ENCODE measurements at regions not wholly inside any gene's neighbourhood (a gene's known extent, or its start where the extent isn't known, plus 50 kb on each side); places are given as distances from the start of the nearest gene placed in this dataset.

DNA sequence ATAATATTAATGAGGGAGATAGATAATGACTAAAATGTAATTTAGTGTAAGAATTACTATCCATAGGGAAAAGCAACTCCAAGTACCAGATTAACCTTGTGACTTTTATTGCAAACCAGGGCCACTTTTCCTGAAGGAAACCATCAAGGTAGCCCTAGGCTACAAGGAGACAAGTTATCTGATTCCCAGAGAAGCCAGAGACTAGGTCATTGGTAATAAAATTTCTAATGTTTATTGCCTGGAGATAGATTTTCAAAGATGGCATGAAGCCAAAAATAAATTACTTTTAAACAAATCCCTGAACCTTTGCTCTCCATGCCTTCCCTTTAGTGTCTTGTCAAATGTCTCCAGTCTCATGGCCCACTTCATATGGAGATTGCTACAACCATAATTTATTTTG, 610.1 kb upstream of the SLC10A2 start:
- Histone ChIP-seq H3K4me3 (no peak overlapping the region), H3K4me1 (ENCODE audit: insufficient read depth) (no peaks in the 10 kb centered on the region), H4K20me1 (ENCODE audit: insufficient read depth) (no peaks in the 10 kb centered on the region), H3F3A (ENCODE audit: insufficient read depth) (no peaks in the 10 kb centered on the region), H3K79me2 (ENCODE audit: insufficient read depth) (no peaks in the 10 kb centered on the region), H3K27me3 (replicated peaks; ENCODE audit: insufficient read depth) (no peaks in the 10 kb centered on the region), H3K4me2 (ENCODE audit: unreplicated experiment) (no peak overlapping the region), H3K27ac (no peak overlapping the region), H3K9me2 (ENCODE audit: insufficient read depth) (no peaks in the 10 kb centered on the region), H3K9me3 (ENCODE audit: low read depth) (no peaks in the 10 kb centered on the region), H3K36me3 (ENCODE audit: low read depth) (no peaks in the 10 kb centered on the region), H2AFZ (no peak overlapping the region), H3K9ac (no peak overlapping the region)
- in situ Hi-C loops (cut with MboI) = no loop called here
- no peak for DNase-seq
- TF ChIP-seq EZH2 (IDR thresholded peaks at IDR 0.05; ENCODE audit: insufficient read depth, poor library complexity, severe bottlenecking) (no peak), EZH2phosphoT487 (IDR thresholded peaks at IDR 0.05; ENCODE audit: insufficient read depth, low read depth) (no peak)

GRCh38 chr13:103671547-103671946, 605.3 kb upstream of the SLC10A2 start:
- H3K4me2 ChIP-seq (ENCODE audit: unreplicated experiment) = no peak overlapping the region
- no peak overlapping the region for H3K4me3 ChIP-seq
- H3K9me3 ChIP-seq (ENCODE audit: low read depth) = no peaks in the 10 kb centered on the region
- H3K9me2 ChIP-seq (ENCODE audit: insufficient read depth) = no peaks in the 10 kb centered on the region
- H3K27ac ChIP-seq = no peak overlapping the region
- H3K27me3 ChIP-seq (replicated peaks; ENCODE audit: insufficient read depth) = no peaks in the 10 kb centered on the region
- in situ Hi-C loops (cut with MboI) = no loop called here
- H3K79me2 ChIP-seq (ENCODE audit: insufficient read depth) = no peaks in the 10 kb centered on the region
- H4K20me1 ChIP-seq (ENCODE audit: insufficient read depth) = no peaks in the 10 kb centered on the region
- no peak overlapping the region for H2AFZ ChIP-seq
- WGBS, 2 experiments (ENCODE audit: low coverage in 1 of 2, low lambda C conversion rate in 2 of 2, missing lambda C conversion rate in 2 of 2) = 60 to 78% methylated on average over 5 of the region's 5 CpGs
- no peaks in the 10 kb centered on the region for H3K36me3 ChIP-seq (ENCODE audit: low read depth)
- no peak for DNase-seq
- no peaks in the 10 kb centered on the region for H3K4me1 ChIP-seq (ENCODE audit: insufficient read depth)
- no peak overlapping the region for H3K9ac ChIP-seq
- TF ChIP-seq EZH2 (IDR thresholded peaks at IDR 0.05; ENCODE audit: insufficient read depth, poor library complexity, severe bottlenecking) = no peak
- no peak for TF ChIP-seq EZH2phosphoT487 (IDR thresholded peaks at IDR 0.05; ENCODE audit: insufficient read depth, low read depth)
- no peaks in the 10 kb centered on the region for H3F3A ChIP-seq (ENCODE audit: insufficient read depth)

DNA sequence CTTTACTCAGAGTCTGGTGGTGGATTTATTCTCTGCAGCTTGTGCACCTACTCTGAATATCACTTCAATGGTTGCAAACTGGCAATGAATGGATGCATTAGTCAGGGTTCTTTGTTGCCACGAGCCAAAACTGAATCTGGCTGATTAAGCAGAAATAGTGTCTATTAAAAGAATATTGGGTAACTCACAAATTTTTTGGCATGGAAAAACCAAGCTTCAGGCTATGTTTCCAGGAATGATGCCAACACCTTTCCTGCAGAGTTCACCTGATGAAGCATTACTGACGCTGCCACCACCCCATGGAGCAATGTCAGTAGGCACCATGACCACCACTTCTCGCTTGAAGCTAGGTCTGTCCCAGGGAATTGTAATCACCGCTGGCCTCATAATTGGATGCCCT, 597.8 kb upstream of the SLC10A2 start:
- in situ Hi-C loops (cut with MboI) = no loop called here
- DNase-seq = no peak
- Histone ChIP-seq H3K36me3 (ENCODE audit: low read depth) (no peaks in the 10 kb centered on the region), H3K79me2 (ENCODE audit: insufficient read depth) (no peaks in the 10 kb centered on the region), H3K4me3 (no peak overlapping the region), H3K9me2 (ENCODE audit: insufficient read depth) (no peaks in the 10 kb centered on the region), H3K27me3 (replicated peaks; ENCODE audit: insufficient read depth) (no peaks in the 10 kb centered on the region), H3F3A (ENCODE audit: insufficient read depth) (no peaks in the 10 kb centered on the region), H3K27ac (no peak overlapping the region), H2AFZ (no peak overlapping the region), H3K9me3 (ENCODE audit: low read depth) (no peaks in the 10 kb centered on the region), H3K4me1 (ENCODE audit: insufficient read depth) (no peaks in the 10 kb centered on the region), H3K4me2 (ENCODE audit: unreplicated experiment) (no peak overlapping the region), H3K9ac (no peak overlapping the region), H4K20me1 (ENCODE audit: insufficient read depth) (no peaks in the 10 kb centered on the region)
- TF ChIP-seq EZH2phosphoT487 (IDR thresholded peaks at IDR 0.05; ENCODE audit: insufficient read depth, low read depth) = no peak
- TF ChIP-seq EZH2 (IDR thresholded peaks at IDR 0.05; ENCODE audit: insufficient read depth, poor library complexity, severe bottlenecking) = no peak
- 10 to 11% methylated on average over 4 of the region's 4 CpGs for WGBS, 2 experiments (ENCODE audit: low coverage in 1 of 2, low lambda C conversion rate in 2 of 2, missing lambda C conversion rate in 2 of 2)

GRCh38 chr13:103656311-103656710, 590.1 kb upstream of the SLC10A2 start:
- Histone ChIP-seq H3K9me3 (ENCODE audit: low read depth) (no peaks in the 10 kb centered on the region), H3K4me1 (ENCODE audit: insufficient read depth) (no peaks in the 10 kb centered on the region), H3K9ac (no peak overlapping the region), H3K4me2 (ENCODE audit: unreplicated experiment) (no peak overlapping the region), H3K27me3 (replicated peaks; ENCODE audit: insufficient read depth) (no peaks in the 10 kb centered on the region), H3K4me3 (no peak overlapping the region), H2AFZ (no peak overlapping the region), H3F3A (ENCODE audit: insufficient read depth) (no peaks in the 10 kb centered on the region), H3K79me2 (ENCODE audit: insufficient read depth) (no peaks in the 10 kb centered on the region), H3K27ac (no peak overlapping the region), H3K36me3 (ENCODE audit: low read depth) (no peaks in the 10 kb centered on the region), H4K20me1 (ENCODE audit: insufficient read depth) (no peaks in the 10 kb centered on the region), H3K9me2 (ENCODE audit: insufficient read depth) (no peaks in the 10 kb centered on the region)
- WGBS, 2 experiments (ENCODE audit: low coverage in 1 of 2, low lambda C conversion rate in 2 of 2, missing lambda C conversion rate in 2 of 2) = 20 to 28% methylated on average over 4 of the region's 4 CpGs
- in situ Hi-C loops (cut with MboI) = no loop called here
- DNase-seq = no peak
- TF ChIP-seq EZH2 (IDR thresholded peaks at IDR 0.05; ENCODE audit: insufficient read depth, poor library complexity, severe bottlenecking) (no peak), EZH2phosphoT487 (IDR thresholded peaks at IDR 0.05; ENCODE audit: insufficient read depth, low read depth) (no peak)

- H3K27me3 ChIP-seq (replicated peaks; ENCODE audit: insufficient read depth) = no peaks in the 10 kb centered on the region
- TF ChIP-seq EZH2phosphoT487 (IDR thresholded peaks at IDR 0.05; ENCODE audit: insufficient read depth, low read depth) (no peak), EZH2 (IDR thresholded peaks at IDR 0.05; ENCODE audit: insufficient read depth, poor library complexity, severe bottlenecking) (no peak)
- no peak overlapping the region for H2AFZ ChIP-seq
- DNase-seq = no peak
- no peaks in the 10 kb centered on the region for H3F3A ChIP-seq (ENCODE audit: insufficient read depth)
- no peak overlapping the region for H3K9ac ChIP-seq
- no peaks in the 10 kb centered on the region for H4K20me1 ChIP-seq (ENCODE audit: insufficient read depth)
- no peak overlapping the region for H3K4me3 ChIP-seq
- no peaks in the 10 kb centered on the region for H3K9me3 ChIP-seq (ENCODE audit: low read depth)
- H3K27ac ChIP-seq = no peak overlapping the region
- H3K4me2 ChIP-seq (ENCODE audit: unreplicated experiment) = no peak overlapping the region
- 0 to 10% methylated on average over 1 of the region's 1 CpG for WGBS, 2 experiments (ENCODE audit: low coverage in 1 of 2, low lambda C conversion rate in 2 of 2, missing lambda C conversion rate in 2 of 2)
- H3K79me2 ChIP-seq (ENCODE audit: insufficient read depth) = no peaks in the 10 kb centered on the region
- H3K36me3 ChIP-seq (ENCODE audit: low read depth) = no peaks in the 10 kb centered on the region
- no peaks in the 10 kb centered on the region for H3K9me2 ChIP-seq (ENCODE audit: insufficient read depth)
- H3K4me1 ChIP-seq (ENCODE audit: insufficient read depth) = no peaks in the 10 kb centered on the region
- in situ Hi-C loops (cut with MboI) = no loop called here
Measured at GRCh38 chr13:103640606-103641005, 574.4 kb upstream of the SLC10A2 start.
